ENCODE measurements at regions not wholly inside any gene's neighbourhood (a gene's known extent, or its start where the extent isn't known, plus 50 kb on each side); places are given as distances from the start of the nearest gene placed in this dataset.
"Not testable (repeated sequence)": the region's sequence is repeated elsewhere in the genome, so short reads cannot be mapped to it uniquely, and the experiment has no call there.

- DNase-seq: no peak
Measured at GRCh38 chr11:11755871-11756270, 85.9 kb upstream of the USP47 start.

DNA sequence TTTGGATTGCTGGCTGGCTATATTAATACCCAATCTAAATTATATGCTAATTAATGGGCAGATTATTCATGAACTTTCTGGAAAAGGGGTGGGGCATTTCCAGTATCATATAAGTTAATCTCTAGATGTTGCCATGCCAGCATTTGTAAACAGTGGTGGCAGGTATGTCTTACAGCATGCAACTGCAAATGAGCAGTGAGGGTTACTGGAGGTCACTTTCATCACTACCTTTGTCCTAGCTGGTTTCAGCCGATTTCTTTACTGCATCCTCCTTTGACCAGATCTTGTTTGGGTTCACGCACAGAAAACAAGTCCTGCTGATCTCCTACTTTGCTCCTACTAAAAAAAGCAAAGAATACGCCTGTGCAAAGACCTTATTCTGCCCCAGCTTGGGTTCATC lies 89.1 kb upstream of the USP47 start:
- no peak for DNase-seq

DNA sequence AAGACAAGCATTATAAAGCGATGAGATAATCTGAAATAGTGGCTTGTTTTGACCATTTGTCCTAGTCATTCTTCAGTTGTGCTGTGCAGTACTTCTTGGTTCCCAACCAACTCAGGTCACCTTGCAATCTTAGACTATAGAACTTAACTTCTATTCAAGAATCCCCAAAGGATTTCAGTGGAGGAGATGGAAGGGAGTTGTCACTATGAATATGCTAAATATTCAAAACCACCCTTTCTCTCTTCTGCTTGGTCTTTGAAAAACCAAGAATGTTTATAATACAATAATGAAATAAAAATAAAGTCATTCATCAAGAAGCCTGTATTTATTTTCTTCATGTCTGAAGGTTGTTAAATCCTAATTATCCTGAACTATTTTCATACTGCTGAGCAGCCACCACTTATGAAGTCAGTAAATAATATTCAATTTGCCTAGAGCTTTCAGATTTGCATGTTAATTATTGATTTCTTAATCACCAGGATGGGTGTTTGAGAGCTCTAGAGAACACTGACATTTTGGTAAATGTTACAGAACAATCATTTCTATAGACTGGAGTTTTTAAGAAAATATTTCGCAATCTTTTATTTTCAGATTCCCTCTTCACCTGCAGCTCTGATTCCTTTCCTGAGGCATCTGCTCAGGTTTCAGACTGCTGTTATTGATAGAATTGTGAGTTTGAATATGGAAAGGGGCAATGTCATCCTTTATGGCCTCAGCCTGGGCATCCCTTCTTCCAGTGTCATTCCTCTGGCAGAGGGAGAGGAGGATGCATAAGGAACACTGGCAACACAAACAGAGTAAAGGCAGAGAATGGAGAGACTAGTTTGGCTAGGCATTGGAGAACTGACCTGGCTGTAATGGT lies 91.5 kb upstream of the USP47 start:
- DNase-seq: no peak

- DNase-seq: no peak
Measured at GRCh38 chr11:11748706-11749365, 92.9 kb upstream of the USP47 start.

DNA sequence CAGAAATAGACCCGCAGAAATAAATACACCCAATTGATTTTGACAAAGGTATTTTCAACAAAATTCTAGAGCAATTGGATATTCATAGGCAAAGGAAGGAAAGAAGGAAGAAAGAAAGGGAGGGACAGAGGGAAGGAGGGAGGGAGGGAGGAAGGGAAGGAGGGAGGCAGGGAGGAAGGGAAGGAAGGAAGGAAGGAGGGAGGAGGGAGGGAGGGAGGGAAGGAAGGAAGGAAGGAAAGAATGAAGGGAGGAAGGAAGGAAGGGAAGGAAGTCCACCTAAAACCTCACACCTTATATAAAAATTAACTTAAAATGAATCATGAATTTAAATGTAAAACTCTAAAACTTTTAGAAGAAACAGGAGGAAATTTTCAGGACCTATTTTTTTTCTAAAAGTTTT lies 94.2 kb upstream of the USP47 start:
- no peak for DNase-seq

GRCh38 chr11:11746449-11746848 lies 95.3 kb upstream of the USP47 start:
- DNase-seq: no peak

DNA sequence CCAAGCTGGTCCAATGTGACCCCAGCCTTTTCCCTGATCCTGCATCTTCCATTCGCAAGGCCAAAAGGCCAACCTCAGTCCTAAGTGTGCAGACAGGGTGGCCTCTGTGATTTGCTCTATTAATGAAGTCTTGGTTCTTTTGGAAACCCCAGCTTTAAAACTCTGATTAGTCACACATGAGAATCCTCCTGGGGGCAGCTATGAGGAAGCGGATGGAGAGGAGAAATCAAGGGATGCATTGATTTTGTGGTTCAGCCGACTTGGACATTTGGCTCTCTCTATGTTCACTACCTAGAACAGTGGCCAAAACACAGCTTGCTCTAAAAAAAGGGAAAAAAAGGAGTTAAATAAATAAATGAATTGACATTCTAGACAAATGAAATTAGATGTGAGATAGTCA lies 98.6 kb upstream of the USP47 start:
- DNase-seq: no peak

GRCh38 chr11:11742486-11742885 lies 99.3 kb upstream of the USP47 start:
- no peak for DNase-seq

DNA sequence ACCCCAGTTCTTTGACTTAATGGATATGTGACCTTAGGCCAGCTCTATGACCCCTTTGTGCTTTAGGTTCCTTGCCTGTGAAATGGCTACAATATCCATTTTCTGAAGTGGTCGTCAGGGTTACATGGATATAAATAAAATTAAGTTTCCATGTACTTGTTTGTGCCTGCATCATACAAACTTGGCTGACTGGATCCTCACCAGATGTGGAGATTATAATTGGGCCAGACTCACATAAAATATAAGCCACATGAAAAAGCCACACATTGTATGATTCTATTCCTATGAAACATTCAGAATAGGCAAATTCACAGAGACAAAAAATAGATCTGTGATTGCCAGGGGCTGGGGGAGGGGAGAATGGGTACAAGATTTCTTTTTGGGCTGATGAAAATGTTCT lies 100.9 kb upstream of the USP47 start:
- no peak for DNase-seq

DNA sequence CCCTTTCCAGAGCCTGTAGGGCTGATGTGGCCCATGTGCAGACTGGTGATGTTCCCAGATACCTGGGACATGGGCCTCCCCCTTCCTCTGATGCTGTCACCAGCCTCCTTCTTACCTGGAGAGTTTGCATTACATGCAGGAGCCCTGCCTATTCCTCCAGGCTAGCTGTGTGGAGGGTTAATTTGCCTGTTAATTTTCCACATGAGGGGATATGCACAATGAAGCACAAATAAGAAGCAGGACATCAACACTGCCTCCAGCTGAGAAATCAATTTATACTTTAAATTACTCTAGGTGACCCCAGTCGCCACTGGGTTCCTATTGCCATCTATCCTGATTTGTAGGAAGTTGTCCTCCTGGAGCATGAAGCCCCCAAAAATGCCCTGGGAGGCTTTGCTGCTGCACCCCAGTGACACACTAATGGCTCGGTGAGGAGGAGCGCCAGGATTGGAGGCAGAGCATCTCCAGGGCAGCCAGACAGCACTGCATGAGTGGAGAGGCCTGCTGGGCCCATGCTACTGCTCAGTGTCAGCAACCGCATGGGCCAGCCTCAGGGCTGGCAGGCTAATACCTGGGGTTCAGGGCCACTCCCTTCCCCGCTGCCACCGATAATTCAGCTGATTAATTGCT lies 101.6 kb upstream of the USP47 start:
- DNase-seq: no peak

- DNase-seq: no peak
Measured at GRCh38 chr11:11738370-11738769, 103.4 kb upstream of the USP47 start.

- DNase-seq: no peak
Measured at GRCh38 chr11:11735586-11735985, 106.2 kb upstream of the USP47 start.

GRCh38 chr11:11733246-11733747 lies 108.5 kb upstream of the USP47 start:
- no peak for DNase-seq

DNA sequence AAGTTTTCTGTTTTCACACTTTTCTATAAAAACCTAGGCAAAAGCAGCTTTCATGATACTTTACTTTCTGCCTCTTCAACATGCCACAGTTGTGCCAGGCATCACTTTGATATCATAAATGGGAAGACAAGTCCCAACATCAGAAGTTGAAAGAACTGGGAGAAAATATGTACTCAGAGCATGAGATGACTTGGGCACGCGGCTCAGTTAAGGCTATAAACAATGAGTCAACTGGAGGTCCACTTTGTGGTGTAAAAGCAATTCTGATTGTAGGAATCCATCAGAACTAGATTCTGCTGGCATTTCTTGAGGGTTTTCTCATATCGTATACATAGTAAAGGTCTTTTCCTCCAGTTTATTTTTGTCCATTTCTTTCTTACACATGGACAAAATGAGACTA lies 109.7 kb upstream of the USP47 start:
- DNase-seq: no peak

- no peak for DNase-seq
Measured at GRCh38 chr11:11731311-11732083, 109.7 kb upstream of the GALNT18 start.

DNA sequence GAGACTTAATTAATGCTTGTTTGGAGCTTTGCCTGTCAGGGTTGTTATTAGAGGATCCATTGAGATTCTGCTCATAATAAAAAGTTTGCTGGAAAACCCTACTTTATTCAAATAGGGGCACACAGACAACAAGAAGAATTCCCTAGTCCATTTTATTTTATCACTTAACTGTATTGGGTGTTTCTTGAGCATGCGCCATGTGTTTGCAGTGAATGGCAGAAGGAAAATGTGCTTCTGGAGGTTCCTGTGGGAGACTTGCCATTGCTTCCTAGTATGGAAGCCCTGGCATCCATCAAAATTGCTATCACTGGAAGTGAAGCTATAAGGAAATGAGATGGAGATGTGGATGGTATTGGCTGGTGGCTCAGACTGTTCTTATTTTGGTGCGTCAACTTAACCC lies 106.6 kb upstream of the GALNT18 start:
- no peak for DNase-seq

GRCh38 chr11:11725438-11725837 lies 103.6 kb upstream of the GALNT18 start:
- no peak for DNase-seq

- DNase-seq: no peak
Measured at GRCh38 chr11:11724994-11725393, 103.2 kb upstream of the GALNT18 start.

GRCh38 chr11:11722861-11723260 lies 101.1 kb upstream of the GALNT18 start:
- no peak for DNase-seq

- no peak for DNase-seq
Measured at GRCh38 chr11:11722246-11722645, 100.4 kb upstream of the GALNT18 start.

- DNase-seq: no peak
Measured at GRCh38 chr11:11718511-11718910, 96.7 kb upstream of the GALNT18 start.

DNA sequence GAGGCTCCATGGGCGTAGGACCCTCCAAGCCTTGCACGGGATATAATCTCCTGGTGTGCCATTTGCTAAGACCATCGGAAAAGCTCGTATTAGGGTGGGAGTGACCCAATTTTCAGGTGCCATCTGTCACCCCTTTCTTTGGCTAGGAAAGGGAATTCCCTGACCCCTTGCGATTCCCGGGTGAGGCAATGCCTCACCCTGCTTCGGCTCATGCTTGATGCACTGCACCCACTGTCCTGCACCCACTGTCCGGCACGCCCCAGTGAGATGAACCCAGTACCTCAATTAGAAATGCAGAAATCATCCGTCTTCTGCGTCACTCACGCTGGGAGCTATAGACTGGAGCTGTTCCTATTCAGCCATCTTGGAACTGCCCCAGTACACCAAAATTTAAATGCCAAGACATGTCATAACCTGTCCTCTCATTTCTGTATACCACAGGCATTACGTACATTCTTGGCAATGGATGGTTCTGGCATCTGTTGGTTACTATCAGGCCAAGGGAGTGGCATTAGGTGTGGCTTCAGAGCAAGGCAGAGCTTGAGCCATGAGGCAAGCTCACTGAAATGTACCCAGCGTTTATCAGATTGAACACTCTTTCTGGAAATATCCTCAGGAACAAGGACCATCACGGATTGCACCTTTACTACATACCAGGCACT lies 95.4 kb upstream of the GALNT18 start:
- no peak for DNase-seq

DNA sequence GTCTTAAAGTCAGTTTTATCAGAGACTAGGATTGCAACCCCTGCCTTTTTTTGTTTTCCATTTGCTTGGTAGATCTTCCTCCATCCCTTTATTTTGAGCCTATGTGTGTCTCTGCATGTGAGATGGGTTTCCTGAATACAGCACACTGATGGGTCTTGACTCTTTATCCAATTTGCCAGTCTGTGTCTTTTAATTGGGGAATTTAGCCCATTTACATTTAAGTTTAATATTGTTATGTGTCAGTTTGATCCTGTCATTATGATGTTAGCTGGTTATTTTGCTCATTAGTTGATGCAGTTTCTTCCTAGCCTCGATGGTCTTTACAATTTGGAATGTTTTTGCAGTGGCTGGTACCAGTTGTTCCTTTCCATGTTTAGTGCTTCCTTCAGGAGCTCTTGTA lies 93.3 kb upstream of the GALNT18 start:
- DNase-seq: not testable (repeated sequence)
